HCT116 (cell line): ENCODE measurements at regions not wholly inside any gene's neighbourhood (a gene's known extent, or its start where the extent isn't known, plus 50 kb on each side); places are given as distances from the start of the nearest gene placed in this dataset.

ENCODE experiments used
- ATAC-seq: fragments of 200-7000 bp; cut with Tn5 transposase; 2 replicates; pipeline ENCODE4 v1.9.1; 2020; ENCODE audit warnings: mild to moderate bottlenecking, moderate library complexity
- BruUV-seq: library from RNA; stranded (reverse); fragments of 400-500 nt; replicated peaks from 2 replicates; lab custom pipeline; 2021; lab: Mats Ljungman, UMichigan
- CTCF ChIA-PET: fragments of 300-600 bp; sonication (Branson Sonifier 250); formaldehyde crosslinking; loops from one replicate; lab custom pipeline; 2021; ENCODE audit warnings: antibody characterized with exemption; lab: Charles Lee
- POLR2A ChIA-PET: fragments of 300-600, 350-600 bp; sonication (Branson Sonifier 250); formaldehyde crosslinking; loops from one replicate; lab custom pipeline; 2021; ENCODE audit warnings: antibody characterized with exemption; lab: Charles Lee
- RAD21 ChIA-PET, 2 experiments: fragments of 300-600 bp; sonication (Branson Sonifier 250); formaldehyde crosslinking; loops; one replicate each; lab custom pipeline; 2023; ENCODE audit warnings: low total read pairs in 2 of 2; ENCODE audit not compliant: uncharacterized antibody in 2 of 2, unreplicated experiment in 2 of 2, low non-redundant PET in 1 of 2; lab: Charles Lee
- DNase-seq: peaks from one replicate; pipeline ENCODE4 v3.0.0-alpha.2; 2010; ENCODE audit warnings: low read depth, low spot score
- H2AFZ ChIP-seq: fragments of 200-600 bp; shearing (Covaris generic), sonication (generic); 2 replicates; pipeline ENCODE4 v1.6.1; 2017; ENCODE audit warnings: low read depth, mixed run types, mixed read lengths, antibody characterized with exemption, low read length; ENCODE audit not compliant: poor library complexity, severe bottlenecking
- H3K27ac ChIP-seq: 2 replicates; pipeline ENCODE4 v1.5.1; 2012; ENCODE audit warnings: low read depth, low read length
- H3K27me3 ChIP-seq: fragments of 200-600 bp; sonication (generic); 2 replicates; pipeline ENCODE4 v1.6.1; 2016; ENCODE audit warnings: mixed run types, low read length, mixed read lengths; ENCODE audit not compliant: insufficient read depth
- H3K36me3 ChIP-seq, 2 experiments: fragments of 200-500 bp in 1 of 2; fragments of 200-600 bp in 1 of 2; sonication (Bioruptor generic) in 1 of 2; sonication (generic) in 1 of 2; 2 replicates each; pipeline versions ENCODE4 v1.5.1 to v1.6.1; 2014 to 2016; ENCODE audit warnings: low read length in 2 of 2, inconsistent platforms in 1 of 2, mixed read lengths in 1 of 2, mixed run types in 1 of 2; ENCODE audit not compliant: insufficient read depth in 2 of 2, control insufficient read depth in 1 of 2
- H3K4me1 ChIP-seq, 2 experiments: fragments of 200-600 bp in 1 of 2; sonication (generic) in 1 of 2; 2 replicates each; pipeline versions ENCODE4 v1.5.1 to v1.6.1; 2012 to 2017; ENCODE audit warnings: low read length in 2 of 2, inconsistent platforms in 1 of 2, mild to moderate bottlenecking in 1 of 2, mixed read lengths in 1 of 2, mixed run types in 1 of 2, moderate library complexity in 1 of 2; ENCODE audit not compliant: insufficient read depth in 2 of 2, control insufficient read depth in 1 of 2
- H3K4me2 ChIP-seq: fragments of 200-600 bp; sonication (generic); 2 replicates; pipeline ENCODE4 v1.6.1; 2017; ENCODE audit warnings: mixed run types, low read length, mixed read lengths
- H3K4me3 ChIP-seq, 2 experiments: fragments of 200-600 bp in 1 of 2; sonication (generic) in 1 of 2; replicated peaks in 1 of 2; 2 replicates each; pipeline ENCODE4 v1.5.1; 2011 to 2016; ENCODE audit warnings: low read length in 2 of 2, control low read depth in 1 of 2, low read depth in 1 of 2, mild to moderate bottlenecking in 1 of 2, mixed read lengths in 1 of 2, mixed run types in 1 of 2
- H3K79me2 ChIP-seq: fragments of 200-600 bp; sonication (generic); 2 replicates; pipeline ENCODE4 v1.6.1; 2017; ENCODE audit warnings: mild to moderate bottlenecking, mixed run types, low read length, moderate library complexity, mixed read lengths; ENCODE audit not compliant: insufficient read depth
- H3K9ac ChIP-seq: fragments of 200-600 bp; sonication (generic); 2 replicates; pipeline ENCODE4 v1.6.1; 2016; ENCODE audit warnings: low read length, mixed read lengths
- H3K9me2 ChIP-seq: fragments of 200-600 bp; sonication (generic), shearing (Covaris generic); 2 replicates; pipeline ENCODE4 v1.6.1; 2017; ENCODE audit warnings: mixed run types, mild to moderate bottlenecking, moderate library complexity; ENCODE audit not compliant: insufficient read depth
- H3K9me3 ChIP-seq, 2 experiments: fragments of 200-500 bp in 1 of 2; fragments of 200-600 bp in 1 of 2; sonication (Bioruptor generic) in 1 of 2; sonication (generic) in 1 of 2; 2 replicates each; pipeline ENCODE4 v1.6.1; 2014 to 2017; ENCODE audit warnings: low read length in 2 of 2, mixed read lengths in 2 of 2, inconsistent platforms in 1 of 2, low read depth in 1 of 2, mild to moderate bottlenecking in 1 of 2, mixed run types in 1 of 2, moderate library complexity in 1 of 2; ENCODE audit not compliant: control insufficient read depth in 1 of 2, insufficient read depth in 1 of 2
- H4K20me1 ChIP-seq: fragments of 200-600 bp; sonication (generic), shearing (Covaris generic); 2 replicates; pipeline ENCODE4 v1.6.1; 2017; ENCODE audit warnings: mixed run types, mild to moderate bottlenecking, moderate library complexity; ENCODE audit not compliant: insufficient read depth
- ATF3 ChIP-seq: IDR thresholded peaks from 2 replicates; pipeline ENCODE4 v1.6.1; 2012
- CEBPB ChIP-seq: IDR thresholded peaks from 2 replicates; pipeline ENCODE4 v1.6.1; 2012; ENCODE audit warnings: low read depth
- CTCF ChIP-seq, 3 experiments: fragments of 200-600 bp in 1 of 3; sonication (generic) in 1 of 3; IDR thresholded peaks in 2 of 3; conservative IDR thresholded peaks in 1 of 3; 2 replicates each; pipeline ENCODE4 v1.5.1; 2012 to 2017; ENCODE audit warnings: low read depth in 2 of 3, low read length in 2 of 3, antibody characterized with exemption in 1 of 3, borderline replicate concordance in 1 of 3, control low read depth in 1 of 3, mild to moderate bottlenecking in 1 of 3, mixed read lengths in 1 of 3, mixed run types in 1 of 3, moderate library complexity in 1 of 3; ENCODE audit not compliant: insufficient read depth in 1 of 3
- ELF1 ChIP-seq: IDR thresholded peaks from 2 replicates; pipeline ENCODE4 v1.6.1; 2012; ENCODE audit warnings: low read depth, borderline replicate concordance
- EZH2 ChIP-seq: fragments of 200-600 bp; sonication (generic); IDR thresholded peaks from 2 replicates; pipeline ENCODE4 v1.6.1; 2017; ENCODE audit warnings: antibody characterized with exemption, mixed run types
- EZH2phosphoT487 ChIP-seq: fragments of 200-600 bp; IDR thresholded peaks from 2 replicates; pipeline ENCODE4 v1.6.1; 2018; ENCODE audit warnings: antibody characterized with exemption, borderline replicate concordance
- FOSL1 ChIP-seq: IDR thresholded peaks from 2 replicates; pipeline ENCODE4 v1.6.1; 2012; ENCODE audit warnings: low read depth
- MAX ChIP-seq: IDR thresholded peaks from 2 replicates; pipeline ENCODE4 v1.6.1; 2012
- POLR2A ChIP-seq: IDR thresholded peaks from 2 replicates; pipeline ENCODE4 v1.7.0; 2011; ENCODE audit warnings: borderline replicate concordance; ENCODE audit not compliant: insufficient read depth, insufficient read length; ENCODE audit errors: extremely low read depth
- POLR2AphosphoS5 ChIP-seq: IDR thresholded peaks from 2 replicates; pipeline ENCODE4 v1.6.1; 2011; ENCODE audit warnings: mild to moderate bottlenecking, low read depth, low read length, moderate library complexity
- RAD21 ChIP-seq: IDR thresholded peaks from 2 replicates; pipeline ENCODE4 v1.6.1; 2012; ENCODE audit warnings: low read depth, mild to moderate bottlenecking
- REST ChIP-seq: IDR thresholded peaks from 2 replicates; pipeline ENCODE4 v1.6.1; 2012; ENCODE audit warnings: low read depth
- SIN3A ChIP-seq: IDR thresholded peaks from 2 replicates; pipeline ENCODE4 v1.6.1; 2012; ENCODE audit warnings: low read depth
- SP1 ChIP-seq: IDR thresholded peaks from 2 replicates; pipeline ENCODE4 v1.6.1; 2012; ENCODE audit warnings: low read depth
- SRF ChIP-seq: IDR thresholded peaks from 2 replicates; pipeline ENCODE4 v1.6.1; 2012; ENCODE audit warnings: low read depth
- TCF7L2 ChIP-seq: IDR thresholded peaks from 2 replicates; pipeline ENCODE4 v1.7.0; 2011; ENCODE audit warnings: borderline replicate concordance, inconsistent platforms; ENCODE audit not compliant: insufficient read depth, insufficient read length; ENCODE audit errors: extremely low read depth
- YY1 ChIP-seq: IDR thresholded peaks from 2 replicates; pipeline ENCODE4 v1.6.1; 2011; ENCODE audit warnings: low read length, low read depth, moderate library complexity, mild to moderate bottlenecking; ENCODE audit not compliant: insufficient replicate concordance; ENCODE audit errors: extremely low read depth
- ZBTB33 ChIP-seq: IDR thresholded peaks from 2 replicates; pipeline ENCODE4 v1.6.1; 2011; ENCODE audit warnings: mild to moderate bottlenecking, low read length, moderate library complexity; ENCODE audit not compliant: insufficient replicate concordance; ENCODE audit errors: extremely low read depth
- intact Hi-C: fragments of 100-400 bp; cut with micrococcal nuclease; formaldehyde crosslinking; loops from 2 replicates; pipeline ENCODE4 v1.10.0; 2022

- CTCF ChIA-PET = no interaction called here
- BruUV-seq = no TSS peak
- no peak overlapping the region for H2AFZ ChIP-seq
- H4K20me1 ChIP-seq = no peaks in the 10 kb centered on the region
- no peak overlapping the region for H3K27ac ChIP-seq
- H3K4me3 ChIP-seq = no peak overlapping the region
- intact Hi-C loops = loop anchor here (10.0 kb wide), 1 partner anchor 856 kb away; no protein-coding TSS in a partner anchor
- RAD21 ChIA-PET = no interaction called here
- H3K36me3 ChIP-seq = no peaks in the 10 kb centered on the region
- DNase-seq (no peak), ATAC-seq (no peak)
- no peaks in the 10 kb centered on the region for H3K4me1 ChIP-seq
- H3K4me2 ChIP-seq = no peak overlapping the region
- peaks cover 10% of the 10 kb centered on the region; the same call in 1 of the 2 replicates for H3K9me2 ChIP-seq
- H3K27me3 ChIP-seq = no peaks in the 10 kb centered on the region
- no peak overlapping the region for H3K9ac ChIP-seq
- POLR2A ChIA-PET = no interaction called here
- TF ChIP-seq SIN3A (no peak), ZBTB33 (no peak), POLR2A (no peak), EZH2 (no peak), CEBPB (no peak), TCF7L2 (no peak), POLR2AphosphoS5 (no peak), FOSL1 (no peak), ATF3 (no peak), CTCF (IDR thresholded peaks at IDR 0.05 in 2 of 3, conservative IDR thresholded peaks at IDR 0.05 in 1 of 3; ENCODE audit: borderline replicate concordance in 1 of 3, insufficient read depth in 1 of 3, low read depth in 2 of 3, low read length in 2 of 3) (no peak), YY1 (no peak), MAX (no peak), EZH2phosphoT487 (no peak), SRF (no peak), REST (no peak), RAD21 (no peak), SP1 (no peak), ELF1 (no peak)
- TF ChIP-seq, all 23 proteins: peak for 0
- Histone ChIP-seq H3K79me2 (no peaks in the 10 kb centered on the region), H3K9me3 (no peaks in the 10 kb centered on the region)
These were observed 360.8 kb downstream of the CRPPA start for GRCh38 chr7:16060502-16060901.
